Common myeloid progenitor, CD34-positive (primary cell): ENCODE measurements at regions not wholly inside any gene's neighbourhood (a gene's known extent, or its start where the extent isn't known, plus 50 kb on each side); places are given as distances from the start of the nearest gene placed in this dataset.
"Not testable (repeated sequence)": the region's sequence is repeated elsewhere in the genome, so short reads cannot be mapped to it uniquely, and the experiment has no call there.

ENCODE experiments used
- CTCF ChIA-PET: fragments of 350-600 bp; sonication (Branson Sonifier 250); formaldehyde crosslinking; loops from one replicate; lab custom pipeline; 2021; ENCODE audit warnings: antibody characterized with exemption; lab: Charles Lee
- POLR2A ChIA-PET: fragments of 350-600 bp; sonication (Branson Sonifier 250); formaldehyde crosslinking; loops from one replicate; lab custom pipeline; 2021; ENCODE audit warnings: antibody characterized with exemption; lab: Charles Lee
- DNase-seq, 3 donors: peaks; one replicate each; pipeline versions ENCODE4 v3.0.0 to v3.0.0-alpha.2; 2013
- H3K27ac ChIP-seq, 2 experiments: 1 replicate in 1 of 2; 2 replicates in 1 of 2; pipeline ENCODE4 v1.7.0; 2013; ENCODE audit warnings: inconsistent platforms in 2 of 2, low read length in 2 of 2, mild to moderate bottlenecking in 2 of 2, low read depth in 1 of 2, moderate library complexity in 1 of 2; ENCODE audit not compliant: severe bottlenecking in 2 of 2, insufficient read depth in 1 of 2, poor library complexity in 1 of 2
- H3K27me3 ChIP-seq, 5 experiments: replicated peaks in 2 of 5; 1 replicate in 3 of 5; 2 replicates in 2 of 5; pipeline versions ENCODE4 v1.6.1 to v1.7.0; 2013; ENCODE audit warnings: low read length in 4 of 5, mild to moderate bottlenecking in 2 of 5, moderate library complexity in 2 of 5, inconsistent platforms in 1 of 5; ENCODE audit not compliant: insufficient read depth in 5 of 5, control insufficient read depth in 4 of 5
- H3K36me3 ChIP-seq, 4 experiments: 1 replicate in 2 of 4; 2 replicates in 2 of 4; pipeline versions ENCODE4 v1.6.1 to v1.7.0; 2013; ENCODE audit warnings: low read length in 3 of 4, control low read depth in 1 of 4, mild to moderate bottlenecking in 1 of 4; ENCODE audit not compliant: control insufficient read depth in 4 of 4, insufficient read depth in 4 of 4
- H3K4me1 ChIP-seq, 4 experiments: 1 replicate in 3 of 4; 2 replicates in 1 of 4; pipeline versions ENCODE4 v1.6.1 to v1.7.1; 2013; ENCODE audit warnings: low read length in 3 of 4, mild to moderate bottlenecking in 3 of 4, control low read depth in 1 of 4, inconsistent platforms in 1 of 4, moderate library complexity in 1 of 4; ENCODE audit not compliant: control insufficient read depth in 4 of 4, insufficient read depth in 4 of 4; ENCODE audit errors: control extremely low read depth in 1 of 4
- H3K4me3 ChIP-seq, 7 experiments: 1 replicate in 4 of 7; 2 replicates in 3 of 7; pipeline versions ENCODE4 v1.5.1 to v1.7.0; 2013; ENCODE audit warnings: mild to moderate bottlenecking in 7 of 7, low read length in 6 of 7, moderate library complexity in 6 of 7, inconsistent platforms in 2 of 7, low read depth in 2 of 7, control low read depth in 1 of 7; ENCODE audit not compliant: insufficient read depth in 4 of 7, control insufficient read depth in 1 of 7; ENCODE audit errors: extremely low read depth in 1 of 7
- H3K9me3 ChIP-seq, 5 experiments: 1 replicate in 4 of 5; 2 replicates in 1 of 5; pipeline versions ENCODE4 v1.6.1 to v1.7.1; 2013; ENCODE audit warnings: low read length in 4 of 5, mild to moderate bottlenecking in 2 of 5, inconsistent platforms in 1 of 5, low read depth in 1 of 5, moderate library complexity in 1 of 5; ENCODE audit not compliant: control insufficient read depth in 4 of 5, insufficient read depth in 2 of 5; ENCODE audit errors: control extremely low read depth in 1 of 5
- WGBS: methylation state at CpG from one replicate; pipeline ENCODE4 v1.1.5; 2013; ENCODE audit not compliant: insufficient coverage; 5-methylcytosine and 5-hydroxymethylcytosine counted together

- ChIA-PET CTCF (no interaction called here), POLR2A (no interaction called here)
- Histone ChIP-seq H3K4me1 (no peaks in the 10 kb centered on the region), H3K27ac (no peak overlapping the region), H3K4me3 (no peak overlapping the region), H3K27me3 (peaks cover 0 to 9% (median 4%) of the 10 kb centered on the region in 5 experiments), H3K36me3 (no peaks in the 10 kb centered on the region), H3K9me3 (no peaks in the 10 kb centered on the region)
- DNase-seq = no peak
- WGBS = 87% methylated on average over 6 of the region's 6 CpGs
Observed at GRCh38 chr1:29925058-29925457, 688.7 kb downstream of the PTPRU start.

DNA sequence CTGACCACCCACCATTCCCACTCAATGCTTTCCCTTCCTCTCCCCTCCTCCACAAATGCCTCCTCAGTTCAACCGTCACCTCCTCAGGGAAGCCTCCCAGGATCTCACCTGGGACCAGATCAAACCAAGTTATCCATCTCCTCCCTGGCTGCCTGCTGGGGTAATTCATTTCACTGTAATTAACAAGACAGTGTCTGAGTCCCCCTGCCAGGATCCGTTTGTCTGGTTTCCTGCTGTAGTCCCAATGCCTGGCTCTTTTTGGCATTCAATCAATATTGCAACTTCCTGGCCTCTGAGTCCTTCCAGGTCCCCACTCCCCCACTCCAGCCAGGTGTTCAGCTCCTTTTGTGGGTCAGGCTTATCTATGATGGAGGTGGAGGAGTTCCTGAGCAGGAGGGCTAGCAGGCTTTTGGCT, 687.7 kb downstream of the PTPRU start:
- Histone ChIP-seq H3K27me3 (peaks cover 0 to 7% (median 0%) of the 10 kb centered on the region in 5 experiments), H3K4me1 (no peaks in the 10 kb centered on the region), H3K9me3 (no peaks in the 10 kb centered on the region), H3K27ac (no peak overlapping the region), H3K4me3 (no peak overlapping the region), H3K36me3 (no peaks in the 10 kb centered on the region)
- ChIA-PET POLR2A (no interaction called here), CTCF (no interaction called here)
- no peak for DNase-seq
- 25% methylated on average over 2 of the region's 2 CpGs for WGBS

DNA sequence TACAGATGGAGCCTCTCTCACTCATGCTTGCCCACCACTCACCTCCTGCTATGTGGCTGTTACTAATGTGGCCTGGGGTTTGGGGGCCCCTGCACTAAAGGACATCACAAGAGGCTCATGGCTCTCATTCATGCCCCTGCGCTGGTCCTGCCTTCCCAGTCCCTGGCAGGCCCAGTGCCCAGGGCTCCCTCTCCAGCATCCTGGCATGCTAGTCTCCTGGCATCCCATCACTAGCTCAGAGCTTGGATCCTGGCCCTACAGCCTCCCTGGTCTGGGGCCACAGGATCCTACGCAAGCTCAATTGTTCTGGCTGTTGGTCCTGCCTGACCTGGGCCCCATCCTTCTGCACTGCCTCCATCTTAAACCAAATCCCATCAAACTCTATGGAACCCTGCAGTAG, 685.4 kb downstream of the PTPRU start:
- H3K36me3 ChIP-seq = no peaks in the 10 kb centered on the region
- peaks cover 0 to 10% (median 0%) of the 10 kb centered on the region in 5 experiments for H3K27me3 ChIP-seq
- ChIA-PET CTCF (no interaction called here), POLR2A (no interaction called here)
- 100% methylated on average over 2 of the region's 2 CpGs for whole genome bisulfite sequencing
- DNase-seq = no peak
- H3K9me3 ChIP-seq = no peaks in the 10 kb centered on the region
- H3K4me3 ChIP-seq = no peak overlapping the region
- H3K4me1 ChIP-seq = no peaks in the 10 kb centered on the region
- no peak overlapping the region for H3K27ac ChIP-seq

DNA sequence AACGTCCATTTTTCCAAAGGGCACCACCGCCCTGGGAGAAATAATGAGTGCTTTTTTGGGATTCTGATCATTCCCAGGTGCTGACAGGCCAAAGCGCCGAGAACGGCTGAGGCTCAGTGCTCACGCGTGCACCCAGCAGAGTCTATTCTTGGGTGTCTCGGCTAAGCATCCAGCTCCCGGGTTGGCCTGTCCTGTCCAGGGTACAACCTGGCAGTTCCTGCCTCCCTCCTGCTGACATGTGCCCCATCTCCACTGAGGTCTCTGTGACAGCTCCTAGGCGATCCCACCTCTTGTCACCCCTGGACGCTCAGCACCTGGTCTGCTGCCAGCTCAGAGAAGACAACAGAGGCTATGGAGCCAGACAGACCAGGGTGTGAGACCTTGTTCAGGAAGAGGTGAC, 684.5 kb downstream of the PTPRU start:
- POLR2A ChIA-PET = no interaction called here
- WGBS = 81% methylated on average over 11 of the region's 11 CpGs
- DNase-seq = no peak

GRCh38 chr1:29920316-29920715, 684.0 kb downstream of the PTPRU start:
- H3K36me3 ChIP-seq = no peaks in the 10 kb centered on the region
- H3K9me3 ChIP-seq = no peaks in the 10 kb centered on the region
- peaks cover 0 to 17% (median 0%) of the 10 kb centered on the region in 5 experiments for H3K27me3 ChIP-seq
- WGBS = 70% methylated on average over 8 of the region's 9 CpGs
- ChIA-PET POLR2A (no interaction called here), CTCF (no interaction called here)
- H3K4me1 ChIP-seq = no peaks in the 10 kb centered on the region
- no peak for DNase-seq
- H3K4me3 ChIP-seq = no peak overlapping the region
- H3K27ac ChIP-seq = no peak overlapping the region

More for the DNA sequence above, 684.5 kb downstream of the PTPRU start:
- Histone ChIP-seq H3K4me1 (no peaks in the 10 kb centered on the region), H3K4me3 (no peak overlapping the region), H3K9me3 (no peaks in the 10 kb centered on the region), H3K27ac (no peak overlapping the region), H3K27me3 (peaks cover 0 to 13% (median 0%) of the 10 kb centered on the region in 5 experiments), H3K36me3 (no peaks in the 10 kb centered on the region)
- CTCF ChIA-PET = no interaction called here

GRCh38 chr1:29919041-29919440, 682.7 kb downstream of the PTPRU start:
- H3K27me3 ChIP-seq = peaks cover 0 to 21% (median 0%) of the 10 kb centered on the region in 5 experiments
- H3K4me3 ChIP-seq, DNase-seq, H3K9me3 ChIP-seq, H3K27ac ChIP-seq, H3K36me3 ChIP-seq, CTCF ChIA-PET, POLR2A ChIA-PET, H3K4me1 ChIP-seq: not testable (repeated sequence)
- 89% methylated on average over 2 of the region's 7 CpGs for WGBS

DNA sequence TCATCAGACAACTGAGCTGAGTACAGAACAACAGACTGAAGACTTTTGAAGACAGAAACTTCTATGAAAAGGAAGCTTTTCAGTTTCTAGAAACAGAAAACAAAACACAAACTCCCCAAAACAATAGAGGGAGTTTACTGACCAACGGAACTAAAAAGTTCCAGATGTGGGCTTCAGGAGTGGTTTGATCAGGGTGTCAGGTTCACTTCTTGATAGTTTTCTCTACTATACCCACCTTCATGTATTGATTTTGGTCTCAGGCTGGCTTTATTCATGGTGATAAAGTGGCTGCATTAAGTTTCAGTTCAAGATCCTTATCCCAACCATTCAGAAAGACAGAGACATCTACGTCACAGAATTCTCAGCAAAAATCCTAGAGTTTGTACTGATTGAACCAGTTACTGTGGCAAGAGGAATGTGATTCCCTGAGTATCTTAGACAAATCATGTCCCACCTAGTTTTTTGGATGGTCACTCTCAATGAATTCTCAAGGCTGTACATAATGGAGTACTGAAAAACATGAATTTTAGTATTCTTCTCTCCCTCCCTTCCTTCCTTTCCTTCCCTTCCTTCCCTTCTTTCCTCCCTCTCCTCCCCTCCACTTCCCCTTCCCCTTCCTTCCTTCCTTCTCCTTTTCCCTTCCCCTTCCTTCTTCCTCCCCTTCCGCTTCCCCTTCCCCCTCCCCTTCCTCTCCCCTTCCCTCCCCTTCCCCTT, 680.5 kb downstream of the PTPRU start:
- no peaks in the 10 kb centered on the region for H3K4me1 ChIP-seq
- no peak overlapping the region for H3K4me3 ChIP-seq
- POLR2A ChIA-PET = no interaction called here
- no peak for DNase-seq
- H3K9me3 ChIP-seq = peaks cover 0 to 3% (median 2%) of the 10 kb centered on the region in 5 experiments
- peaks cover 0 to 18% (median 0%) of the 10 kb centered on the region in 5 experiments for H3K27me3 ChIP-seq
- H3K36me3 ChIP-seq = no peaks in the 10 kb centered on the region
- 92% methylated on average over 2 of the region's 3 CpGs for WGBS
- CTCF ChIA-PET = no interaction called here
- no peak overlapping the region for H3K27ac ChIP-seq
